ENCODE measurements at regions not wholly inside any gene's neighbourhood (a gene's known extent, or its start where the extent isn't known, plus 50 kb on each side); places are given as distances from the start of the nearest gene placed in this dataset.

DNA sequence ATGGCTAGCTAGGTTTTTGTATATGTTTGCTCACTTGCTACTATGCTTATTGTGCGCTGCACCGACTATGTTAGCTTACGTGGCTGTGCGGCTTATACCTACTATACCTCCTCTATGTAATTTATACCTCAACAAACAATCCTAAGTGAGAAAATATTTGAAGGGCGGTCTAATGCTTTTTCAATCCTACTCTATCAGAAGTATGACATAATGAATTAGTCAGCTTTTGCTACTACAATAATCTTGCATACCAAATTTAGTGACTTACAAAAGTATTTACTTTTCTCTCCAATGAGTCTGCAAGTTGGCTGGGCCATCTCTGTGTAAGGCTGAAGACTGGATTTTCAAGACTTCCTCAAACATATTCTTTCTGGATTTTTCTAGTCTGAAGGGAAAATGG lies 391.2 kb upstream of the NECTIN3 start:
- Histone ChIP-seq H3K9ac (ENCODE audit: extremely low read depth, low read length, poor library complexity, severe bottlenecking) (no peak overlapping the region), H3K4me1 (ENCODE audit: control insufficient read depth, insufficient read depth, low read length) (no peaks in the 10 kb centered on the region), H3K36me3 (ENCODE audit: control insufficient read depth, insufficient read depth, low read length) (no peaks in the 10 kb centered on the region), H3K27ac (ENCODE audit: low read depth, low read length) (no peak overlapping the region), H3K27me3 (ENCODE audit: control insufficient read depth, insufficient read depth, low read length, poor library complexity, severe bottlenecking) (no peaks in the 10 kb centered on the region), H3K9me3 (ENCODE audit: control insufficient read depth, low read length) (no peaks in the 10 kb centered on the region), H3K4me3 (ENCODE audit: low read length) (no peak overlapping the region)
- 71 to 77% methylated on average over 4 to 5 of the region's 5 CpGs for WGBS, 2 experiments (ENCODE audit: insufficient coverage in 1 of 2, insufficient read length in 1 of 2)
- peaks cover 13% of the 10 kb centered on the region for H3K9me3 Mint-ChIP-seq
- peaks cover 18% of the 10 kb centered on the region for H3K4me1 Mint-ChIP-seq
- no peak for DNase-seq
- H3K27me3 Mint-ChIP-seq (ENCODE audit: insufficient read depth) = no peaks in the 10 kb centered on the region
- no peak overlapping the region for H3K27ac Mint-ChIP-seq
- no peak for TF ChIP-seq CTCF (conservative IDR thresholded peaks at IDR 0.05)
- H3K4me3 Mint-ChIP-seq = no peak overlapping the region
- no peaks in the 10 kb centered on the region for H3K36me3 Mint-ChIP-seq (ENCODE audit: low read depth)

DNA sequence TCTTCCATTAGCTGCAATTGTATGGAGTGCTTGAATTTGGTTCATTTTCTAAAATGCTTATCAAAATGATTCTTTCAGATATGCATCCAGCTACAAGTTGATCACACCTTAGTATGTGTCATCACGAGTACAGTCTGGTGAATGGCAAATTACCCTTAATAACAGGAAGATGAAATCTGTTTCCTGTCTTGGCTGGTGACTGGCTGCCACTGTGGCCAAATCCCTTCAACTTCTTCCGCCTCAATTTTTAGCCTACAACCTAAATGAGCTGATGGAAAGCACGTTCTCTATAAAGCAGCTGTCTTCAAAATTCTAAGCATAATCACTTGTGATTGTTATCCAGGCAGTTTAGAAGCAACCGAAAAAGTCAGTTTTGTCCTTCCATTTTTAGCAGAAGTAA lies 387.1 kb upstream of the NECTIN3 start:
- DNase-seq = no peak

DNA sequence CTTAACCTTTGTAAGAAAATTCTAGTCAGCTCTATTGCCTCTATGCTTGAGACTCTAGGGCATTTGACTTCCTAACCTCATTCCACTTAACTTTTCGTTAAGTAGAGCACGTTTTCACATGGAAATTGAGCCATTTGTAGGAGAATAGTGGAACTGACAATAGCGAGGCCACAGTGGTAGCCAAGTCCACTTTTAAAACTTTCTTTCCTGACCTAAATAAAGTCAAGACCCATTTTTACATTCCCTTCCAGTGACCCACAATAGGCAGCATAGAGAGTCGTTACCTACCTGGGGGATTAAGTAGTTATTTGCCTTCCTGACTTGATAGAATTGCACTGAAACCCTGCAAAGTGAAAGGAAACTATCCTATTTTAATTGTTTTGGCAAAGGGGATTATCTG lies 386.0 kb upstream of the NECTIN3 start:
- peaks cover 3% of the 10 kb centered on the region for H3K9me3 Mint-ChIP-seq
- H3K27me3 Mint-ChIP-seq (ENCODE audit: insufficient read depth) = no peaks in the 10 kb centered on the region
- DNase-seq = no peak
- Histone ChIP-seq H3K27ac (ENCODE audit: low read depth, low read length) (peak overlapping the region; percentile 38), H3K27me3 (ENCODE audit: control insufficient read depth, insufficient read depth, low read length, poor library complexity, severe bottlenecking) (no peaks in the 10 kb centered on the region), H3K4me1 (ENCODE audit: control insufficient read depth, insufficient read depth, low read length) (no peaks in the 10 kb centered on the region), H3K9ac (ENCODE audit: extremely low read depth, low read length, poor library complexity, severe bottlenecking) (no peak overlapping the region), H3K4me3 (ENCODE audit: low read length) (no peak overlapping the region), H3K36me3 (ENCODE audit: control insufficient read depth, insufficient read depth, low read length) (no peaks in the 10 kb centered on the region), H3K9me3 (ENCODE audit: control insufficient read depth, low read length) (no peaks in the 10 kb centered on the region)
- WGBS, 2 experiments (ENCODE audit: insufficient coverage in 1 of 2, insufficient read length in 1 of 2) = 25 to 32% methylated on average over 2 to 4 of the region's 4 CpGs
- H3K4me3 Mint-ChIP-seq = no peak overlapping the region
- no peak for TF ChIP-seq CTCF (conservative IDR thresholded peaks at IDR 0.05)
- peaks cover 16% of the 10 kb centered on the region for H3K4me1 Mint-ChIP-seq
- H3K27ac Mint-ChIP-seq = peak overlapping the region; percentile 26
- no peaks in the 10 kb centered on the region for H3K36me3 Mint-ChIP-seq (ENCODE audit: low read depth)

More for the DNA sequence above, 387.1 kb upstream of the NECTIN3 start:
- Mint-ChIP-seq H3K36me3 (ENCODE audit: low read depth) (no peaks in the 10 kb centered on the region), H3K27me3 (ENCODE audit: insufficient read depth) (no peaks in the 10 kb centered on the region), H3K9me3 (peaks cover 4% of the 10 kb centered on the region), H3K27ac (no peak overlapping the region), H3K4me1 (peaks cover 18% of the 10 kb centered on the region), H3K4me3 (no peak overlapping the region)
- Histone ChIP-seq H3K36me3 (ENCODE audit: control insufficient read depth, insufficient read depth, low read length) (no peaks in the 10 kb centered on the region), H3K27ac (ENCODE audit: low read depth, low read length) (no peak overlapping the region), H3K4me3 (ENCODE audit: low read length) (no peak overlapping the region), H3K27me3 (ENCODE audit: control insufficient read depth, insufficient read depth, low read length, poor library complexity, severe bottlenecking) (no peaks in the 10 kb centered on the region), H3K9ac (ENCODE audit: extremely low read depth, low read length, poor library complexity, severe bottlenecking) (no peak overlapping the region), H3K9me3 (ENCODE audit: control insufficient read depth, low read length) (no peaks in the 10 kb centered on the region), H3K4me1 (ENCODE audit: control insufficient read depth, insufficient read depth, low read length) (no peaks in the 10 kb centered on the region)
- 65 to 91% methylated on average over 4 of the region's 4 CpGs for WGBS, 2 experiments (ENCODE audit: insufficient coverage in 1 of 2, insufficient read length in 1 of 2)
- no peak for TF ChIP-seq CTCF (conservative IDR thresholded peaks at IDR 0.05)

Measured in endodermal cell (in vitro differentiated cells).